Endothelial cell of umbilical vein (primary cell): ENCODE measurements at regions not wholly inside any gene's neighbourhood (a gene's known extent, or its start where the extent isn't known, plus 50 kb on each side); places are given as distances from the start of the nearest gene placed in this dataset.

Experiments
- BruUV-seq: library from RNA; stranded (reverse); fragments of 400-500 nt; replicated peaks from 2 replicates; lab custom pipeline; 2021; lab: Mats Ljungman, UMichigan
- CTCF ChIA-PET: fragments of 300-600, 350-600 bp; sonication (Branson Sonifier 250); formaldehyde crosslinking; loops from one replicate; lab custom pipeline; 2021; ENCODE audit warnings: antibody characterized with exemption, inconsistent platforms; lab: Charles Lee
- POLR2A ChIA-PET: fragments of 300-600, 350-600 bp; sonication (Branson Sonifier 250); formaldehyde crosslinking; loops from one replicate; lab custom pipeline; 2021; ENCODE audit warnings: antibody characterized with exemption, inconsistent platforms; lab: Charles Lee
- DNase-seq: peaks from one replicate; pipeline ENCODE4 v3.0.0-alpha.2; 2011; ENCODE audit warnings: low read depth, low spot score
- FAIRE-seq: peaks from 2 replicates; lab custom pipeline; 2011; peaks lifted over from hg19 to GRCh38; lab: Jason Lieb, UNC
- H2AFZ ChIP-seq: 2 replicates; pipeline ENCODE4 v1.6.0; 2012; ENCODE audit warnings: low read depth, low read length, control low read depth, inconsistent platforms
- H3K27ac ChIP-seq: 2 replicates; pipeline ENCODE4 v1.5.1; 2011; ENCODE audit warnings: low read depth, mild to moderate bottlenecking, control low read depth, low read length, moderate library complexity; ENCODE audit not compliant: insufficient read depth
- H3K27me3 ChIP-seq, 2 experiments: 2 replicates each; pipeline versions ENCODE4 v1.6.0 to v1.6.1; 2011; ENCODE audit warnings: low read length in 2 of 2, mixed read lengths in 1 of 2; ENCODE audit not compliant: control insufficient read depth in 2 of 2, insufficient read depth in 2 of 2
- H3K36me3 ChIP-seq, 2 experiments: 2 replicates in 1 of 2; 3 replicates in 1 of 2; pipeline ENCODE4 v1.5.1; 2011; ENCODE audit warnings: low read length in 2 of 2, mild to moderate bottlenecking in 1 of 2, moderate library complexity in 1 of 2; ENCODE audit not compliant: control insufficient read depth in 2 of 2, insufficient read depth in 2 of 2; ENCODE audit errors: extremely low read depth in 1 of 2
- H3K4me1 ChIP-seq: 3 replicates; pipeline ENCODE4 v1.5.1; 2011; ENCODE audit warnings: mild to moderate bottlenecking, low read length; ENCODE audit not compliant: control insufficient read depth, insufficient read depth; ENCODE audit errors: extremely low read depth
- H3K4me2 ChIP-seq: 2 replicates; pipeline ENCODE4 v1.6.1; 2011; ENCODE audit warnings: low read length, control low read depth, mixed read lengths; ENCODE audit not compliant: insufficient read depth
- H3K4me3 ChIP-seq, 3 experiments: fragments of 200-600 bp in 1 of 3; sonication (generic), shearing (Covaris generic) in 1 of 3; replicated peaks in 1 of 3; 2 replicates each; pipeline ENCODE4 v1.5.1; 2011 to 2016; ENCODE audit warnings: control low read depth in 3 of 3, low read length in 3 of 3, mild to moderate bottlenecking in 2 of 3, inconsistent platforms in 1 of 3, low read depth in 1 of 3, moderate library complexity in 1 of 3; ENCODE audit not compliant: insufficient read depth in 1 of 3
- H3K79me2 ChIP-seq: 2 replicates; pipeline ENCODE4 v1.6.0; 2012; ENCODE audit warnings: low read length, inconsistent platforms; ENCODE audit not compliant: control insufficient read depth, insufficient read depth
- H3K9ac ChIP-seq: replicated peaks from 2 replicates; pipeline ENCODE3; 2011; ENCODE audit warnings: low read length, control low read depth; ENCODE audit not compliant: insufficient read depth; ENCODE audit errors: extremely low read depth
- H3K9me1 ChIP-seq: replicated peaks from 3 replicates; pipeline ENCODE4 v1.6.0; 2011; ENCODE audit warnings: mild to moderate bottlenecking, low read length; ENCODE audit not compliant: control insufficient read depth, insufficient read depth; ENCODE audit errors: extremely low read depth
- H3K9me3 ChIP-seq: replicated peaks from 2 replicates; pipeline ENCODE4 v1.5.1; 2012; ENCODE audit warnings: low read length, inconsistent platforms; ENCODE audit not compliant: control insufficient read depth, insufficient read depth
- H4K20me1 ChIP-seq: replicated peaks from 2 replicates; pipeline ENCODE3; 2011; ENCODE audit warnings: mild to moderate bottlenecking, low read length; ENCODE audit not compliant: control insufficient read depth, insufficient read depth; ENCODE audit errors: extremely low read depth
- CTCF ChIP-seq, 2 donors: IDR thresholded peaks; 1 replicate in 1 of 2; 2 replicates in 1 of 2; pipeline ENCODE4 v1.5.1; 2011; ENCODE audit warnings: low read length in 2 of 2, mild to moderate bottlenecking in 2 of 2, moderate library complexity in 2 of 2, control low read depth in 1 of 2, inconsistent platforms in 1 of 2, low read depth in 1 of 2; ENCODE audit not compliant: insufficient read depth in 1 of 2; ENCODE audit errors: extremely low read depth in 1 of 2
- EZH2 ChIP-seq: IDR thresholded peaks from 2 replicates; pipeline ENCODE4 v1.6.1; 2012; ENCODE audit warnings: borderline replicate concordance, low read depth, mild to moderate bottlenecking, moderate library complexity, low read length, inconsistent platforms; ENCODE audit not compliant: severe bottlenecking
- FOS ChIP-seq: IDR thresholded peaks from 2 replicates; pipeline ENCODE4 v1.6.1; 2011; ENCODE audit warnings: mild to moderate bottlenecking, low read length, moderate library complexity, borderline replicate concordance; ENCODE audit not compliant: insufficient read depth
- GATA2 ChIP-seq: IDR thresholded peaks from 2 replicates; pipeline ENCODE4 v1.7.0; 2011; ENCODE audit warnings: low read depth, mild to moderate bottlenecking, moderate library complexity, mixed read lengths, low read length; ENCODE audit not compliant: insufficient read length, insufficient read depth
- JUN ChIP-seq: IDR thresholded peaks from 2 replicates; pipeline ENCODE4 v1.6.1; 2011; ENCODE audit warnings: borderline replicate concordance, low read depth; ENCODE audit not compliant: insufficient read length, insufficient read depth
- MAX ChIP-seq: IDR thresholded peaks from 2 replicates; pipeline ENCODE4 v1.6.1; 2011; ENCODE audit not compliant: insufficient read depth, insufficient read length
- MYC ChIP-seq: IDR thresholded peaks from one replicate; pipeline ENCODE4 v1.6.1; 2011; ENCODE audit warnings: mild to moderate bottlenecking, low read depth, low read length
- POLR2A ChIP-seq: IDR thresholded peaks from 2 replicates; pipeline ENCODE4 v1.6.1; 2012; ENCODE audit warnings: low read depth, mild to moderate bottlenecking, control low read depth, low read length
- POLR2AphosphoS5 ChIP-seq: IDR thresholded peaks from 2 replicates; pipeline ENCODE4 v1.6.1; 2012; ENCODE audit warnings: low read depth, mild to moderate bottlenecking, control low read depth, low read length, moderate library complexity; ENCODE audit not compliant: insufficient read depth
- dilution Hi-C: fragments of 300-500 bp; cut with MboI; formaldehyde crosslinking; loops from one replicate; pipeline ENCODE4 v1.15.0; 2019; ENCODE audit warnings: low sequenced_read_pairs; ENCODE audit not compliant: extremely low pct_ligation_motif_present
- intact Hi-C: fragments of 100-400 bp; cut with micrococcal nuclease; formaldehyde crosslinking; loops from one replicate; pipeline ENCODE4 v1.10.0; 2022

- Histone ChIP-seq H3K4me2 (no peak overlapping the region), H4K20me1 (no peaks in the 10 kb centered on the region), H3K9me3 (no peaks in the 10 kb centered on the region), H3K4me1 (no peaks in the 10 kb centered on the region), H3K9me1 (no peaks in the 10 kb centered on the region), H3K9ac (no peak overlapping the region), H3K27ac (no peak overlapping the region), H2AFZ (no peak overlapping the region), H3K36me3 (no peaks in the 10 kb centered on the region), H3K4me3 (no peak overlapping the region), H3K79me2 (no peaks in the 10 kb centered on the region), H3K27me3 (no peaks in the 10 kb centered on the region)
- no TSS peak for BruUV-seq
- ChIA-PET POLR2A (no interaction called here), CTCF (no interaction called here)
- dilution Hi-C loops (no loop called here), intact Hi-C loops (no loop called here)
- TF ChIP-seq POLR2AphosphoS5 (no peak), POLR2A (no peak), FOS (no peak), MYC (no peak)
- no peak for DNase-seq
- FAIRE-seq, result no peak
Observed at GRCh38 chr4:15303052-15303641, 124.7 kb upstream of the C1QTNF7 start.

GRCh38 chr4:15314974-15315373 lies 112.9 kb upstream of the C1QTNF7 start:
- Histone ChIP-seq H3K36me3 (no peaks in the 10 kb centered on the region), H3K27me3 (no peaks in the 10 kb centered on the region), H3K9me1 (no peaks in the 10 kb centered on the region), H3K9me3 (no peaks in the 10 kb centered on the region), H3K9ac (no peak overlapping the region), H4K20me1 (no peaks in the 10 kb centered on the region), H2AFZ (no peak overlapping the region), H3K4me1 (no peaks in the 10 kb centered on the region), H3K4me2 (no peak overlapping the region), H3K27ac (no peak overlapping the region), H3K4me3 (no peak overlapping the region), H3K79me2 (no peaks in the 10 kb centered on the region)
- BruUV-seq, result no TSS peak
- intact Hi-C loops, result no loop called here
- CTCF ChIA-PET, result interaction anchor here (1.4 kb wide), 1 partner anchor 24 kb away, joined by 3 read pairs; no protein-coding TSS in a partner anchor
- DNase-seq (no peak), FAIRE-seq (no peak)
- dilution Hi-C loops, result no loop called here
- POLR2A ChIA-PET, result no interaction called here
- TF ChIP-seq MYC, result no peak
- TF ChIP-seq FOS, result no peak
- no peak for TF ChIP-seq JUN
- no peak for TF ChIP-seq CTCF (IDR thresholded peaks at IDR 0.05; ENCODE audit: extremely low read depth in 1 of 2, insufficient read depth in 1 of 2, low read depth in 1 of 2, low read length in 2 of 2)
- TF ChIP-seq POLR2A, result no peak
- no peak for TF ChIP-seq MAX
- TF ChIP-seq POLR2AphosphoS5, result no peak
- no peak for TF ChIP-seq GATA2
- TF ChIP-seq EZH2, result no peak
